OCI-LY1 (cell line): ENCODE measurements at regions not wholly inside any gene's neighbourhood (a gene's known extent, or its start where the extent isn't known, plus 50 kb on each side); places are given as distances from the start of the nearest gene placed in this dataset.

Source experiments
- H2AFZ ChIP-seq: fragments of 200-600 bp; sonication (generic), shearing (Covaris generic); 2 replicates; pipeline ENCODE4 v1.6.0; 2014; ENCODE audit warnings: antibody characterized with exemption, mild to moderate bottlenecking, low read length
- H3F3A ChIP-seq: fragments of 200-600 bp; sonication (generic), shearing (Covaris generic); 2 replicates; pipeline ENCODE4 v1.6.0; 2014; ENCODE audit warnings: mild to moderate bottlenecking, antibody characterized with exemption, low read length, moderate library complexity; ENCODE audit not compliant: insufficient read depth
- H3K27ac ChIP-seq: fragments of 200-600 bp; sonication (generic); 2 replicates; pipeline ENCODE4 v1.5.1; 2014; ENCODE audit warnings: low read length, mixed run types, mild to moderate bottlenecking, low read depth; ENCODE audit not compliant: poor library complexity, severe bottlenecking
- H3K27me3 ChIP-seq: fragments of 200-600 bp; sonication (generic); 2 replicates; pipeline ENCODE4 v1.6.0; 2014; ENCODE audit warnings: antibody characterized with exemption, mild to moderate bottlenecking, low read length, moderate library complexity; ENCODE audit not compliant: insufficient read depth
- H3K36me3 ChIP-seq: fragments of 200-600 bp; sonication (generic); 2 replicates; pipeline ENCODE4 v1.6.1; 2014; ENCODE audit warnings: mild to moderate bottlenecking, antibody characterized with exemption, low read length, moderate library complexity, mixed read lengths; ENCODE audit not compliant: insufficient read depth
- H3K4me1 ChIP-seq: fragments of 200-600 bp; sonication (generic); 2 replicates; pipeline ENCODE4 v1.5.1; 2014; ENCODE audit warnings: mild to moderate bottlenecking, low read length, moderate library complexity; ENCODE audit not compliant: insufficient read depth, severe bottlenecking
- H3K4me2 ChIP-seq: fragments of 200-600 bp; sonication (generic), shearing (Covaris generic); 2 replicates; pipeline ENCODE4 v1.6.1; 2014; ENCODE audit warnings: low read length
- H3K4me3 ChIP-seq: fragments of 200-600 bp; sonication (generic); 2 replicates; pipeline ENCODE4 v1.5.1; 2014; ENCODE audit warnings: low read length, low read depth, mild to moderate bottlenecking, mixed read lengths; ENCODE audit not compliant: poor library complexity, severe bottlenecking
- H3K79me2 ChIP-seq: fragments of 200-600 bp; shearing (Covaris generic); 2 replicates; pipeline ENCODE4 v1.6.1; 2016; ENCODE audit warnings: mixed run types, low read length, mixed read lengths; ENCODE audit not compliant: insufficient read depth
- H3K9ac ChIP-seq: fragments of 200-600 bp; sonication (generic), shearing (Covaris generic); 2 replicates; pipeline ENCODE4 v1.6.1; 2014; ENCODE audit warnings: mild to moderate bottlenecking, low read length, mixed read lengths
- H3K9me2 ChIP-seq: fragments of 200-600 bp; sonication (generic), shearing (Covaris generic); 2 replicates; pipeline ENCODE4 v1.6.1; 2014; ENCODE audit warnings: low read depth, mild to moderate bottlenecking, low read length, mixed read lengths
- H3K9me3 ChIP-seq: fragments of 200-600 bp; shearing (Covaris generic); 2 replicates; pipeline ENCODE4 v1.6.1; 2014; ENCODE audit warnings: low read length, mixed read lengths
- H4K20me1 ChIP-seq: fragments of 200-600 bp; sonication (generic), shearing (Covaris generic); 2 replicates; pipeline ENCODE4 v1.6.0; 2016; ENCODE audit warnings: mild to moderate bottlenecking, low read length; ENCODE audit not compliant: insufficient read depth
- CTCF ChIP-seq: fragments of 200-600 bp; sonication (generic), shearing (Covaris generic); IDR thresholded peaks from 2 replicates; pipeline ENCODE4 v1.5.1; 2017; ENCODE audit warnings: mild to moderate bottlenecking, antibody characterized with exemption, low read length, moderate library complexity, mixed read lengths
- EZH2 ChIP-seq: fragments of 200-600 bp; sonication (generic), shearing (Covaris generic); IDR thresholded peaks from 2 replicates; pipeline ENCODE4 v1.8.0; 2017; ENCODE audit warnings: borderline replicate concordance, mixed run types, mild to moderate bottlenecking, antibody characterized with exemption, low read length, moderate library complexity, mixed read lengths

GRCh38 chr10:126839094-126839761 is 66.0 kb upstream of the DOCK1 start:
- Histone ChIP-seq H3K27me3 (no peaks in the 10 kb centered on the region), H4K20me1 (no peaks in the 10 kb centered on the region), H3K9ac (no peak overlapping the region), H3K79me2 (no peaks in the 10 kb centered on the region), H3K27ac (no peak overlapping the region), H3K9me2 (no peaks in the 10 kb centered on the region), H3F3A (no peaks in the 10 kb centered on the region), H3K4me3 (no peak overlapping the region), H2AFZ (no peak overlapping the region), H3K9me3 (no peaks in the 10 kb centered on the region), H3K4me1 (no peaks in the 10 kb centered on the region), H3K36me3 (no peaks in the 10 kb centered on the region), H3K4me2 (no peak overlapping the region)
- TF ChIP-seq EZH2: no peak
- no peak for TF ChIP-seq CTCF

GRCh38 chr10:126840576-126841135 is 64.6 kb upstream of the DOCK1 start:
- Histone ChIP-seq H3K27ac (no peak overlapping the region), H3F3A (no peaks in the 10 kb centered on the region), H3K9ac (no peak overlapping the region), H2AFZ (no peak overlapping the region), H3K36me3 (no peaks in the 10 kb centered on the region), H3K9me2 (no peaks in the 10 kb centered on the region), H3K79me2 (no peaks in the 10 kb centered on the region), H3K4me3 (no peak overlapping the region), H3K4me1 (no peaks in the 10 kb centered on the region), H4K20me1 (no peaks in the 10 kb centered on the region), H3K4me2 (no peak overlapping the region), H3K27me3 (no peaks in the 10 kb centered on the region), H3K9me3 (no peaks in the 10 kb centered on the region)
- TF ChIP-seq CTCF (no peak), EZH2 (no peak)

GRCh38 chr10:126841341-126841895 is 63.8 kb upstream of the DOCK1 start:
- no peak for TF ChIP-seq EZH2
- no peak for TF ChIP-seq CTCF
- H3K79me2 ChIP-seq: no peaks in the 10 kb centered on the region
- H3K36me3 ChIP-seq: no peaks in the 10 kb centered on the region
- H3K9me2 ChIP-seq: no peaks in the 10 kb centered on the region
- H3F3A ChIP-seq: no peaks in the 10 kb centered on the region
- no peak overlapping the region for H3K27ac ChIP-seq
- no peaks in the 10 kb centered on the region for H3K4me1 ChIP-seq
- no peaks in the 10 kb centered on the region for H4K20me1 ChIP-seq
- H3K9ac ChIP-seq: no peak overlapping the region
- no peaks in the 10 kb centered on the region for H3K27me3 ChIP-seq
- no peak overlapping the region for H3K4me2 ChIP-seq
- H3K4me3 ChIP-seq: no peak overlapping the region
- no peaks in the 10 kb centered on the region for H3K9me3 ChIP-seq
- H2AFZ ChIP-seq: no peak overlapping the region
